ENCODE measurements at regions not wholly inside any gene's neighbourhood (a gene's known extent, or its start where the extent isn't known, plus 50 kb on each side); places are given as distances from the start of the nearest gene placed in this dataset.

GRCh38 chr5:25500635-25501034, 855.9 kb upstream of the CDH10 start:
- intact Hi-C loops (cut with DNase I), result no loop called here
- Histone ChIP-seq H3K27me3 (no peaks in the 10 kb centered on the region), H3K36me3 (no peaks in the 10 kb centered on the region), H3K27ac (no peak overlapping the region), H3K4me3 (no peak overlapping the region), H3K4me1 (no peaks in the 10 kb centered on the region), H3K9me3 (peaks cover 0 to 3% of the 10 kb centered on the region in 2 donors)
- ATAC-seq (no peak), DNase-seq (no peak)
- TF ChIP-seq, protein P1, sequence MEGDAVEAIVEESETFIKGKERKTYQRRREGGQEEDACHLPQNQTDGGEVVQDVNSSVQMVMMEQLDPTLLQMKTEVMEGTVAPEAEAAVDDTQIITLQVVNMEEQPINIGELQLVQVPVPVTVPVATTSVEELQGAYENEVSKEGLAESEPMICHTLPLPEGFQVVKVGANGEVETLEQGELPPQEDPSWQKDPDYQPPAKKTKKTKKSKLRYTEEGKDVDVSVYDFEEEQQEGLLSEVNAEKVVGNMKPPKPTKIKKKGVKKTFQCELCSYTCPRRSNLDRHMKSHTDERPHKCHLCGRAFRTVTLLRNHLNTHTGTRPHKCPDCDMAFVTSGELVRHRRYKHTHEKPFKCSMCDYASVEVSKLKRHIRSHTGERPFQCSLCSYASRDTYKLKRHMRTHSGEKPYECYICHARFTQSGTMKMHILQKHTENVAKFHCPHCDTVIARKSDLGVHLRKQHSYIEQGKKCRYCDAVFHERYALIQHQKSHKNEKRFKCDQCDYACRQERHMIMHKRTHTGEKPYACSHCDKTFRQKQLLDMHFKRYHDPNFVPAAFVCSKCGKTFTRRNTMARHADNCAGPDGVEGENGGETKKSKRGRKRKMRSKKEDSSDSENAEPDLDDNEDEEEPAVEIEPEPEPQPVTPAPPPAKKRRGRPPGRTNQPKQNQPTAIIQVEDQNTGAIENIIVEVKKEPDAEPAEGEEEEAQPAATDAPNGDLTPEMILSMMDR (IDR thresholded peaks at IDR 0.05), result no peak

GRCh38 chr5:25489834-25490538, 845.2 kb upstream of the CDH10 start:
- ATAC-seq (peak; percentile 90), DNase-seq (peak in 2 of 4 donors; percentile 8 to 48)
- TF ChIP-seq, protein P1 (IDR thresholded peaks at IDR 0.05), result no peak
- Histone ChIP-seq H3K9me3 (peaks cover 0 to 5% of the 10 kb centered on the region in 2 donors), H3K4me1 (no peaks in the 10 kb centered on the region), H3K27me3 (no peaks in the 10 kb centered on the region), H3K36me3 (no peaks in the 10 kb centered on the region), H3K4me3 (no peak overlapping the region), H3K27ac (peak overlapping the region; percentile 45 to 51)
- intact Hi-C loops (cut with DNase I), result no loop called here

- H3K4me3 ChIP-seq, result no peak overlapping the region
- no peaks in the 10 kb centered on the region for H3K36me3 ChIP-seq
- H3K4me1 ChIP-seq, result no peaks in the 10 kb centered on the region
- TF ChIP-seq, protein P1 (IDR thresholded peaks at IDR 0.05), result no peak
- H3K27me3 ChIP-seq, result no peaks in the 10 kb centered on the region
- ATAC-seq (no peak), DNase-seq (no peak)
- H3K9me3 ChIP-seq, result peaks cover 0 to 8% of the 10 kb centered on the region in 2 donors
- H3K27ac ChIP-seq, result no peak overlapping the region
- intact Hi-C loops (cut with DNase I), result no loop called here
Observed at GRCh38 chr5:25488119-25488518, 843.3 kb upstream of the CDH10 start.

GRCh38 chr5:25484391-25484790, 839.6 kb upstream of the CDH10 start:
- Histone ChIP-seq H3K4me3 (no peak overlapping the region), H3K27ac (no peak overlapping the region), H3K27me3 (no peaks in the 10 kb centered on the region), H3K9me3 (peaks cover 0 to 8% of the 10 kb centered on the region in 2 donors), H3K4me1 (no peaks in the 10 kb centered on the region), H3K36me3 (no peaks in the 10 kb centered on the region)
- intact Hi-C loops (cut with DNase I), result no loop called here
- TF ChIP-seq, protein P1 (IDR thresholded peaks at IDR 0.05), result no peak
- DNase-seq (no peak), ATAC-seq (no peak)

DNA sequence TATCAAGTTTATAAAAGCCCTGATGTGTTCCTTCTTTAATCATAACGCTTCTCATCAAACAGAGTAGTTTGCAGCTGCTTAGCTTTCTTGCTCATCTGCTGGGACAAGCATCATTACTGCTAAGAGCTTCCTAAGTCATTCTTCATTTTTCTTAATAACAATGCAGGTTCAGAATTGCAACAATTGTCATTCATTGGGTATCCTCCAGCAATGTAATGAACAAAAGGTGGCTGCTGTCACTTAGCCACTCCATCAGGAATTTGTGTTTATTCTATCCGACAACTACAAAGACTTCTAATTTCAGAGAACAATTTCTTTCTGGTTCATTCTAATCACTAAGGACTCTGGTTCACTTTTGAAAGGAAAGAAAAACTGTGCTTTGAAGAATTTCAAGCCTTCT, 836.7 kb upstream of the CDH10 start:
- intact Hi-C loops (cut with DNase I), result no loop called here
- no peaks in the 10 kb centered on the region for H3K4me1 ChIP-seq
- peaks cover 0 to 8% of the 10 kb centered on the region in 2 donors for H3K9me3 ChIP-seq
- no peaks in the 10 kb centered on the region for H3K27me3 ChIP-seq
- ATAC-seq, result no peak
- H3K27ac ChIP-seq, result no peak overlapping the region
- DNase-seq, result no peak
- TF ChIP-seq, protein P1 (IDR thresholded peaks at IDR 0.05), result no peak
- H3K4me3 ChIP-seq, result no peak overlapping the region
- no peaks in the 10 kb centered on the region for H3K36me3 ChIP-seq

Measured in left lung (tissue), 4 donors.